ENCODE measurements at regions not wholly inside any gene's neighbourhood (a gene's known extent, or its start where the extent isn't known, plus 50 kb on each side); places are given as distances from the start of the nearest gene placed in this dataset.

DNA sequence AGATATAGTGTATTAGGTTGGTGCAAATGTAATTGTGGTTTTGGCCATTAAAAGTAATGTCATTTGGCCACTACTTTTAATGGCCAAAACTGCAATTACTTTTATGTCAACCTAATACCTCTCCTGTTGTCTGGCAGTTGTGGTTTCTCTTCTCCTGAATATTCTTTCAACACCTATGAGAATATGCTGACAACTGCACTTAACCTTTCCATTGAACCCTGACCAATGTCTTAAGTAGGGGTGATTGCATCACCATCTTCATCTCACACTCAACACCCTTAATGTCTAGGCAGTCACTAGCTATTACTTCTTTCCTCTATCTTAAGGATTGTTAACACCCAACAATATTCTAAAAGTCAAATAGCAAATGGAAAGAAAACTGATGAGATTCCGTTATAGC is 200.5 kb upstream of the HSF2 start:
- no peak for TF ChIP-seq MTA1 (CRISPR knock-in tag; IDR thresholded peaks at IDR 0.05; ENCODE audit: borderline replicate concordance)
- no peak for TF ChIP-seq SIX4 (CRISPR knock-in tag; IDR thresholded peaks at IDR 0.05)
- no peak for TF ChIP-seq NFIC (IDR thresholded peaks at IDR 0.05; ENCODE audit: low read length)
- TF ChIP-seq ZBTB21 (CRISPR knock-in tag; IDR thresholded peaks at IDR 0.05): no peak
- TF ChIP-seq JUN (CRISPR knock-in tag; IDR thresholded peaks at IDR 0.05): no peak
- no peak for TF ChIP-seq POLR2A (IDR thresholded peaks at IDR 0.05; ENCODE audit: insufficient read depth in 1 of 2, low read depth in 2 of 2, low read length in 2 of 2)
- TF ChIP-seq MED13 (CRISPR knock-in tag; IDR thresholded peaks at IDR 0.05): no peak
- no peak for TF ChIP-seq CHD2 (IDR thresholded peaks at IDR 0.05; ENCODE audit: low read depth, low read length)
